ENCODE measurements at regions not wholly inside any gene's neighbourhood (a gene's known extent, or its start where the extent isn't known, plus 50 kb on each side); places are given as distances from the start of the nearest gene placed in this dataset.

DNA sequence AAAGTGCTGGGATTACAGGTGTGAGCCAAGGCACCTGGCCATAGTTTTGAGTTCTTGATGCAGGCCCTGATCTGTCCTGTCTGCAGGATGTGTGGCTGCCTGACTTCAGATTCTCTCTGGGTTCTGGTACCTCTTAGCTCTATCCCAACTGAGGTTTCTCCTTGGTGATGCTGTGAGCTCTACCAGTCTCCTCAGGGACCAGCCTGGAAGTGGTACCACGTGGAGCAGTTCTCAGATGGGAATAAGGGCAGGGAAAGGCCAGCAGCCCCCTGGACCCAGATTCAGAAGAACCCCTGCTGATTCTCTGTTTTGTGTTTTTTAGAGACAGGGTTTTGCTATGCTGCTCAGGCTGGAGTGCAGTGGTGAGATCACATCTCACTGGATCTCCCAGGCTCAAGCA, 85.0 kb upstream of the HELT start:
- TF ChIP-seq, protein P1, sequence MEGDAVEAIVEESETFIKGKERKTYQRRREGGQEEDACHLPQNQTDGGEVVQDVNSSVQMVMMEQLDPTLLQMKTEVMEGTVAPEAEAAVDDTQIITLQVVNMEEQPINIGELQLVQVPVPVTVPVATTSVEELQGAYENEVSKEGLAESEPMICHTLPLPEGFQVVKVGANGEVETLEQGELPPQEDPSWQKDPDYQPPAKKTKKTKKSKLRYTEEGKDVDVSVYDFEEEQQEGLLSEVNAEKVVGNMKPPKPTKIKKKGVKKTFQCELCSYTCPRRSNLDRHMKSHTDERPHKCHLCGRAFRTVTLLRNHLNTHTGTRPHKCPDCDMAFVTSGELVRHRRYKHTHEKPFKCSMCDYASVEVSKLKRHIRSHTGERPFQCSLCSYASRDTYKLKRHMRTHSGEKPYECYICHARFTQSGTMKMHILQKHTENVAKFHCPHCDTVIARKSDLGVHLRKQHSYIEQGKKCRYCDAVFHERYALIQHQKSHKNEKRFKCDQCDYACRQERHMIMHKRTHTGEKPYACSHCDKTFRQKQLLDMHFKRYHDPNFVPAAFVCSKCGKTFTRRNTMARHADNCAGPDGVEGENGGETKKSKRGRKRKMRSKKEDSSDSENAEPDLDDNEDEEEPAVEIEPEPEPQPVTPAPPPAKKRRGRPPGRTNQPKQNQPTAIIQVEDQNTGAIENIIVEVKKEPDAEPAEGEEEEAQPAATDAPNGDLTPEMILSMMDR (conservative IDR thresholded peaks at IDR 0.05 in 1 of 2, IDR thresholded peaks at IDR 0.05 in 1 of 2; ENCODE audit: extremely low read depth in 1 of 2, insufficient read depth in 1 of 2, low read depth in 1 of 2, low read length in 2 of 2), result no peak
- TF ChIP-seq EZH2 (IDR thresholded peaks at IDR 0.05; ENCODE audit: borderline replicate concordance, low read length), result no peak

All from mammary epithelial cell (primary cell).